ENCODE measurements at regions not wholly inside any gene's neighbourhood (a gene's known extent, or its start where the extent isn't known, plus 50 kb on each side); places are given as distances from the start of the nearest gene placed in this dataset.

DNA sequence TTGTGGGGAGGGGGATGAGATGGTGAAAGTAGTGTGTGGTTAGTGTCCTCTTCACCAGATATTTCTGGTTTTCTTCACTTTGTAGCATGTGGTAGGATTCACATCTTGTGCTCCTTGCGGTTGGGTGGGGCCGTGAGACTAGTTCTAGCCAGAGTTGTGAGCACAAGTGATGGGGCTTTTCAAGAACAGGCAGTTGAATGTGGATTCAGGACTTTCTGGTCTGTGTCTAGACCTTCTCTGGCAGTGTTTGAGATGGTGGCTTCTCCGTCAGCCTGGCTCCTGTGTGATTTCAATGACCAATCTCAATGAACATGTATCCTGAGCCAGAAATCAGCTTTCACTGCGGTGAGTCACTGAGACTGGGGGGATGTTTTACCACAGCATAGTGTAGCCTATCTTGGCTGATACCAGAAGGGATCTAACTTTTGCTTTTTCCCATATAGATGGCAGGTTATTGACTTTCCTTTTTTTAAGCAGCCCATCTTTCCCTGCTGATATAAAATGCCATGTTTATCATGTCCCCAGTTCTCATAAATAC is 82.6 kb downstream of the RPLP1 start:
- TF ChIP-seq POLR2A (IDR thresholded peaks at IDR 0.05; ENCODE audit: low read depth): no peak
- TF ChIP-seq POLR2AphosphoS5 (IDR thresholded peaks at IDR 0.05): no peak
- TF ChIP-seq, protein P1, sequence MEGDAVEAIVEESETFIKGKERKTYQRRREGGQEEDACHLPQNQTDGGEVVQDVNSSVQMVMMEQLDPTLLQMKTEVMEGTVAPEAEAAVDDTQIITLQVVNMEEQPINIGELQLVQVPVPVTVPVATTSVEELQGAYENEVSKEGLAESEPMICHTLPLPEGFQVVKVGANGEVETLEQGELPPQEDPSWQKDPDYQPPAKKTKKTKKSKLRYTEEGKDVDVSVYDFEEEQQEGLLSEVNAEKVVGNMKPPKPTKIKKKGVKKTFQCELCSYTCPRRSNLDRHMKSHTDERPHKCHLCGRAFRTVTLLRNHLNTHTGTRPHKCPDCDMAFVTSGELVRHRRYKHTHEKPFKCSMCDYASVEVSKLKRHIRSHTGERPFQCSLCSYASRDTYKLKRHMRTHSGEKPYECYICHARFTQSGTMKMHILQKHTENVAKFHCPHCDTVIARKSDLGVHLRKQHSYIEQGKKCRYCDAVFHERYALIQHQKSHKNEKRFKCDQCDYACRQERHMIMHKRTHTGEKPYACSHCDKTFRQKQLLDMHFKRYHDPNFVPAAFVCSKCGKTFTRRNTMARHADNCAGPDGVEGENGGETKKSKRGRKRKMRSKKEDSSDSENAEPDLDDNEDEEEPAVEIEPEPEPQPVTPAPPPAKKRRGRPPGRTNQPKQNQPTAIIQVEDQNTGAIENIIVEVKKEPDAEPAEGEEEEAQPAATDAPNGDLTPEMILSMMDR (IDR thresholded peaks at IDR 0.05): no peak
- TF ChIP-seq EP300 (IDR thresholded peaks at IDR 0.05): no peak

All from esophagus muscularis mucosa (tissue), 4 donors.